CD14-positive monocyte (primary cell): ENCODE measurements at regions not wholly inside any gene's neighbourhood (a gene's known extent, or its start where the extent isn't known, plus 50 kb on each side); places are given as distances from the start of the nearest gene placed in this dataset.

Experiments used
- DNase-seq, 3 donors: peaks; one replicate each; pipeline ENCODE4 v3.0.0-alpha.2; 2011 to 2022
- H2AFZ ChIP-seq: 2 replicates; pipeline ENCODE4 v1.6.0; 2012; ENCODE audit warnings: mild to moderate bottlenecking, low read depth, low read length, inconsistent platforms; ENCODE audit not compliant: insufficient read depth, poor library complexity, severe bottlenecking
- H3K27ac ChIP-seq, 2 donors: 1 replicate in 1 of 2; 2 replicates in 1 of 2; pipeline ENCODE4 v1.5.1; 2012 to 2013; ENCODE audit warnings: low read length in 2 of 2, control low read depth in 1 of 2, inconsistent platforms in 1 of 2, low read depth in 1 of 2, mild to moderate bottlenecking in 1 of 2
- H3K27me3 ChIP-seq, 2 donors: one replicate each; pipeline versions ENCODE4 v1.6.0 to v1.6.1; 2011 to 2013; ENCODE audit warnings: low read length in 2 of 2; ENCODE audit not compliant: control insufficient read depth in 2 of 2, insufficient read depth in 2 of 2
- H3K36me3 ChIP-seq, 2 donors: replicated peaks in 1 of 2; 1 replicate in 1 of 2; 2 replicates in 1 of 2; pipeline versions ENCODE4 v1.5.1 to v1.6.1; 2012 to 2013; ENCODE audit warnings: low read length in 2 of 2, control low read depth in 1 of 2, inconsistent platforms in 1 of 2, mild to moderate bottlenecking in 1 of 2; ENCODE audit not compliant: insufficient read depth in 2 of 2, control insufficient read depth in 1 of 2
- H3K4me1 ChIP-seq, 2 donors: 1 replicate in 1 of 2; 2 replicates in 1 of 2; pipeline versions ENCODE4 v1.5.1 to v1.6.1; 2012 to 2013; ENCODE audit warnings: low read length in 2 of 2, control low read depth in 1 of 2, inconsistent platforms in 1 of 2, mild to moderate bottlenecking in 1 of 2, moderate library complexity in 1 of 2; ENCODE audit not compliant: insufficient read depth in 2 of 2, control insufficient read depth in 1 of 2
- H3K4me2 ChIP-seq: replicated peaks from 2 replicates; pipeline ENCODE3; 2012; ENCODE audit warnings: low read length, moderate library complexity, mild to moderate bottlenecking; ENCODE audit not compliant: poor library complexity, severe bottlenecking; ENCODE audit errors: extremely low read depth
- H3K4me3 ChIP-seq, 3 experiments: fragments of 200-600 bp in 1 of 3; sonication (generic) in 1 of 3; replicated peaks in 1 of 3; 1 replicate in 2 of 3; 2 replicates in 1 of 3; pipeline ENCODE4 v1.5.1; 2011 to 2013; ENCODE audit warnings: low read length in 3 of 3, mild to moderate bottlenecking in 3 of 3, control low read depth in 2 of 3, low read depth in 2 of 3, inconsistent platforms in 1 of 3, moderate library complexity in 1 of 3
- H3K79me2 ChIP-seq: 2 replicates; pipeline ENCODE4 v1.6.0; 2012; ENCODE audit warnings: mild to moderate bottlenecking, control low read depth, inconsistent platforms, low read length, moderate library complexity; ENCODE audit not compliant: insufficient read depth
- H3K9ac ChIP-seq: 2 replicates; pipeline ENCODE4 v1.6.0; 2017; ENCODE audit warnings: low read length, mild to moderate bottlenecking; ENCODE audit not compliant: insufficient read depth, poor library complexity, severe bottlenecking
- H3K9me3 ChIP-seq, 2 donors: replicated peaks in 1 of 2; 1 replicate in 1 of 2; 2 replicates in 1 of 2; pipeline versions ENCODE4 v1.5.1 to v1.6.1; 2012 to 2013; ENCODE audit warnings: low read length in 2 of 2, control low read depth in 1 of 2; ENCODE audit not compliant: control insufficient read depth in 1 of 2, insufficient read depth in 1 of 2
- H4K20me1 ChIP-seq: 2 replicates; pipeline ENCODE4 v1.6.0; 2012; ENCODE audit warnings: mild to moderate bottlenecking, low read length, control low read depth, moderate library complexity; ENCODE audit not compliant: insufficient read depth
- H3K27ac Mint-ChIP-seq, 7 donors: one replicate each; pipeline ENCODE4 v1.8.0; 2020; ENCODE audit warnings: mild to moderate bottlenecking in 7 of 7, mixed read lengths in 7 of 7, moderate library complexity in 6 of 7, inconsistent platforms in 2 of 7
- H3K27me3 Mint-ChIP-seq, 3 donors: one replicate each; pipeline ENCODE4 v1.8.0; 2021 to 2022; ENCODE audit warnings: low read depth in 3 of 3, mild to moderate bottlenecking in 3 of 3, mixed read lengths in 3 of 3, moderate library complexity in 3 of 3, inconsistent platforms in 1 of 3
- H3K36me3 Mint-ChIP-seq, 2 donors: one replicate each; pipeline ENCODE4 v1.8.0; 2020; ENCODE audit warnings: mixed read lengths in 2 of 2, inconsistent platforms in 1 of 2, mild to moderate bottlenecking in 1 of 2
- H3K4me1 Mint-ChIP-seq: one replicate; pipeline ENCODE4 v1.8.0; 2020; ENCODE audit warnings: mild to moderate bottlenecking, mixed read lengths
- H3K4me3 Mint-ChIP-seq, 2 donors: one replicate each; pipeline ENCODE4 v1.8.0; 2020; ENCODE audit warnings: mild to moderate bottlenecking in 2 of 2, mixed read lengths in 2 of 2, moderate library complexity in 1 of 2
- H3K9me3 Mint-ChIP-seq, 7 donors: one replicate each; pipeline ENCODE4 v1.8.0; 2020 to 2022; ENCODE audit warnings: mixed read lengths in 7 of 7, mild to moderate bottlenecking in 6 of 7, moderate library complexity in 6 of 7, inconsistent platforms in 2 of 7
- CTCF ChIP-seq: fragments of 200-600 bp; IDR thresholded peaks from one replicate; pipeline ENCODE4 v1.8.0; 2022; ENCODE audit warnings: antibody characterized with exemption, mild to moderate bottlenecking
- WGBS: methylation state at CpG from one replicate; pipeline ENCODE4 v1.1.5; 2013; ENCODE audit warnings: missing lambda C conversion rate; ENCODE audit not compliant: insufficient coverage; 5-methylcytosine and 5-hydroxymethylcytosine counted together
- intact Hi-C, 2 donors: fragments of 100-400 bp; cut with micrococcal nuclease; formaldehyde crosslinking; loops; one replicate each; pipeline versions ENCODE4 v1.15.0 to v1.15.1; 2023

DNA sequence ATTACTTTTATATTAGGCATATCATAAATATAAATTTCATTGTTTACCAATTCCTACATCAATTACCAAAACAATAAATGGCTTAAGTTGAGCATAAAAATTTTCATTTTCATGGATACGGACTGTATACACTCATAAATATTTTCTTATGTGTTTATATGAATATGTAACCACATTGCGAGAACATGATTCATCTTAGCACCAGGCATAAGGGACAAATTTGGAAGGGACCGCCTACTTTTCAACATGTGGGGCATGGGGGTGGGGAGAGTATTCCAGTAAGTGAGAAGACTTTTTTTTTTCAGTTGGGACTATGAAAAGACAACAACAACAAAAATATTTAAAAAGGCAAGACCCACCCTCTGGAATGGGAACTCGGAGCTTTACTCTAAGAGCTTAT is 296.1 kb downstream of the RAB38 start:
- TF ChIP-seq CTCF: no peak
- no peaks in the 10 kb centered on the region for H3K4me1 ChIP-seq
- no peak overlapping the region for H3K27ac ChIP-seq
- H3K36me3 ChIP-seq: no peaks in the 10 kb centered on the region
- no peaks in the 10 kb centered on the region for H4K20me1 ChIP-seq
- no peaks in the 10 kb centered on the region for H3K9me3 ChIP-seq
- H2AFZ ChIP-seq: no peak overlapping the region
- no peak overlapping the region for H3K27ac Mint-ChIP-seq
- no peak overlapping the region for H3K4me3 ChIP-seq
- no peaks in the 10 kb centered on the region for H3K27me3 Mint-ChIP-seq
- no peak for DNase-seq
- intact Hi-C loops: no loop called here
- H3K9me3 Mint-ChIP-seq: peaks cover 0 to 3% (median 0%) of the 10 kb centered on the region in 7 donors
- no peak overlapping the region for H3K4me3 Mint-ChIP-seq
- no peaks in the 10 kb centered on the region for H3K27me3 ChIP-seq
- WGBS: no CpG with 5 or more reads among the region's 4 CpGs
- H3K36me3 Mint-ChIP-seq: no peaks in the 10 kb centered on the region
- no peaks in the 10 kb centered on the region for H3K79me2 ChIP-seq
- no peak overlapping the region for H3K9ac ChIP-seq
- H3K4me1 Mint-ChIP-seq: no peaks in the 10 kb centered on the region
- H3K4me2 ChIP-seq: no peak overlapping the region

- Mint-ChIP-seq H3K27me3 (no peaks in the 10 kb centered on the region), H3K9me3 (peaks cover 0 to 3% (median 0%) of the 10 kb centered on the region in 7 donors), H3K4me3 (no peak overlapping the region), H3K4me1 (no peaks in the 10 kb centered on the region), H3K36me3 (no peaks in the 10 kb centered on the region), H3K27ac (no peak overlapping the region)
- Histone ChIP-seq H3K79me2 (no peaks in the 10 kb centered on the region), H3K4me1 (no peaks in the 10 kb centered on the region), H3K4me2 (no peak overlapping the region), H2AFZ (no peak overlapping the region), H3K27ac (no peak overlapping the region), H4K20me1 (no peaks in the 10 kb centered on the region), H3K27me3 (no peaks in the 10 kb centered on the region), H3K9me3 (no peaks in the 10 kb centered on the region), H3K36me3 (no peaks in the 10 kb centered on the region), H3K9ac (no peak overlapping the region), H3K4me3 (no peak overlapping the region)
- WGBS: 83% methylated on average over 1 of the region's 2 CpGs
- no peak for DNase-seq
- TF ChIP-seq CTCF: no peak
- intact Hi-C loops: no loop called here
Observed at GRCh38 chr11:87878373-87878825, 296.8 kb downstream of the RAB38 start.
